HG03354 (cell line): ENCODE measurements at regions not wholly inside any gene's neighbourhood (a gene's known extent, or its start where the extent isn't known, plus 50 kb on each side); places are given as distances from the start of the nearest gene placed in this dataset.
"Not testable (repeated sequence)": the region's sequence is repeated elsewhere in the genome, so short reads cannot be mapped to it uniquely, and the experiment has no call there.

ENCODE experiments used
- ATAC-seq: cut with Tn5 transposase; IDR thresholded peaks from one replicate; pipeline ENCODE4 v1.9.1; 2021; ENCODE audit warnings: mild to moderate bottlenecking; ENCODE audit not compliant: unreplicated experiment, poor library complexity, severe bottlenecking

DNA sequence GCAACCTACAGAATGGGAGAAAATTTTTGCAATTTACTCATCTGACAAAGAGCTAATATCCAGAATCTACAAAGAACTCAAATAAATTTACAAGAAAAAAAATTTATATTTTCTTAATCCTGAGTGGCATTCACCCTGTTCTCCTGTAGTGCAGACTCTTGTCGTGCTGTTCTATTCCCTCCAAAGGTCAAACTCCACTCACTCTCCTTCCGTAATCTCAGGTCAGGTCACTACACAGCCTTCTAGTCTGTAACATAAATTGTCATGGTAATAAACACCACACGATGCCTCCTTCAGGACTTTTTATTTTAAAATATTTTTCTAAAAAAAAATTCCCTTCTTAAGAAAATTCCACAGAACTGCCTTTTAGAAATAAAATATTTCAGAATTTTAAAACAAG lies 417.9 kb upstream of the GCFC2 start:
- ATAC-seq, result no peak

DNA sequence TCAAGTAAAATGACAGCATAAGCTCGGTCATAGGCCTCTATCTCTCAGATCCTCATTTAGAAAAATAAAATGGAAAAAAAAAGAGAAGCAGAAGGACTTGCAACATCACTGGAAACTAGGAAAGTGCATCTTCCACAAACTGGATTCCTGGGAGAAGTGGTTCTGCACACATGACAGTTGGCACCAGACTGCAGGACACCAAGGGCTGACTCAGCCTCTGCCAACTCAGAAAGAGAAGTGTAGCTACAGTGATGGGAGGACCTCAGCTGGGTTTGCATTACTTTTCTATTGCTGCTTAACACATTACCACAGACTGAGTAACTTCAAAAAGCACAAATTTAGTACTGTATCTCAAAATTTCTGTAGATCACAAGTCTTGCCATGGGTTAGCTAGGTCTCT lies 409.5 kb upstream of the GCFC2 start:
- no peak for ATAC-seq

DNA sequence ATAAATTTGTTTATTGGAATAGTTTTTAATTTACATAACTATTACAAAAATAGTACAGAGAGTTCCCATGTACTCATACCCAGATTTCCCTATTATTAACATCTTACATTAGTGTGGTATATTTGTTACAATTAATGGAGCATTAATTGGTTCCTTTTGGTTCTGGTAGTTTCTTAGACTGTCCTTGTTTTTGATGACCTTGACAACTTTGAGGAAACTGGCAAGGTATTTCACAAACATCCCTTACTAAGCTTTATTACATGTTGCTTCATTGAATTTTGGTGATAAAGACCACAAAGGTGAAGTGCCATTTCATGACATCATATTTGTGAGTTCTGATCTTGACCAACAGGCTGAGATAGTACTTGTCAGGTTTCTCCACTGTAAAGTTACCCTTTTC lies 379.0 kb upstream of the GCFC2 start:
- no peak for ATAC-seq

DNA sequence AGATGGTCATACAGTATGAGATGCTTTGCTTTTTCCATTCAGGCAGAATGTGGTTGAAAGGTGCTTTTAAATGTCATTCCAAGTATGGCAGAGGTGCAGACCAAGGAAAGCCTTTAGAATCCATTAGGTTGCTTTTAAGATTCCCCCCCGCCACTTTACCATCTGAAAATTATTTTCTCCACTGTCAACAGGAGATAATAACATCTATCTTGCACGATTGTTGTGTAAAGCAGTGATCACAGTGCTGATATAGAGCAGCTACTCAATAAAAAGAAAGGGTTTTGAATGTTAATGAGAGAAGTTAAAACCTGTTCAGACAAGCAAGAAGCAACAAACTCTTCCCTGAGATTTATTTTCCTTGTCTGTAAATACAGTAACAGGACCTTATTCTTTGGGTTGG lies 372.5 kb upstream of the GCFC2 start:
- ATAC-seq, result no peak

DNA sequence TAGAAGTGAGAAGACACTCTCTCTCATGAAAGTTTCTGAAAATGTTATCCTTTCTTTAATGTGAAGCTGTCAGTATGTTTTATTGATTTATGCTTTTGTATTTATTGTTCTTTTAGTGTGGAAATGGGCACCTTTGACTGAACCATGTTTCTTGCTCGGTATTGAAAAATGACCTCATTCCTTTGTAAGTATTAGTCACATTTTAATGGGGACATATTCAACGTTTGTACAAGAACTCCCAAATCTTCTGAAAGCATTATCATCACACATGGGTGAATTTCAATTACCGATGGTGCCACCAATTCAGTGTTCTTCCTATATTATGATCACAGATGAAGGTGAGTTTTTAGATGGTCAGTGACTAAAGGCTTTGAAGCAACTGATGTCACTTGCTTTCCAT lies 371.8 kb upstream of the GCFC2 start:
- ATAC-seq, result no peak

DNA sequence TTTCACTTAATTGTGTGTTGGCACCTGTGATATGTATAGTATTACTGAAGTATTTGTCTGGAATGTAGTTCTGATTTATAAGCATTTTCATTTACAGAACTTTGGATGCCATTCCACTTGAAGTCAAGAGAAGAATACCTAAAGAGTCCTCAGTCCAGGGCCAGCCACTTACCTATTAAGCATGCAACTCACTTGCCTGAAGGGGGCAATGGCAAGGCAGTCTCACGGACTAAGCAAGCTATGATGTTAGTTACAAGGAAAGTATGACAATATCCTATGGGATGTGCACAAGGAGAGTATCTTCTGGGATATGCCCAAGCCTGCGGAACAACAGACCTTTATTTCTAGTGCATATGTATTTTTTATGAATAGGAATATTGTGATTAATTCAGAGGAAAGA lies 369.4 kb upstream of the GCFC2 start:
- ATAC-seq, result no peak

DNA sequence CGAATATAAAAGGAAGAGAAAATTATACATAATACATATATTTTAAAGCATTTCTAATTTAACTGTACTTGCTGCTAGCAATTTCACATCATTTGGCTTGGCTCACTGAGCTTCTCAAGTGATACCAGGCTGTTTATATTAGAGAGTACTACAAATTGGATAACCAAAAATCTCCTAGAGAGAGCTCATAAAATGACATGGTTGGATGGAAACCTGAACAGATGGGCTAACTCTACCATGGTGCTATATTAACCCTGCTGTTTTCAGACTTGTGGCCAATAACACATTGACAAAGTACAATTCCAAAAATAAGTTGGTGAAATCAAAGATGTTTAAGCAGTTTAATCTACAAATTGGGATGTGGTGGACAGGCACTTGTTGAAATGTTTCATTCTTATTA lies 364.4 kb upstream of the GCFC2 start:
- no peak for ATAC-seq

DNA sequence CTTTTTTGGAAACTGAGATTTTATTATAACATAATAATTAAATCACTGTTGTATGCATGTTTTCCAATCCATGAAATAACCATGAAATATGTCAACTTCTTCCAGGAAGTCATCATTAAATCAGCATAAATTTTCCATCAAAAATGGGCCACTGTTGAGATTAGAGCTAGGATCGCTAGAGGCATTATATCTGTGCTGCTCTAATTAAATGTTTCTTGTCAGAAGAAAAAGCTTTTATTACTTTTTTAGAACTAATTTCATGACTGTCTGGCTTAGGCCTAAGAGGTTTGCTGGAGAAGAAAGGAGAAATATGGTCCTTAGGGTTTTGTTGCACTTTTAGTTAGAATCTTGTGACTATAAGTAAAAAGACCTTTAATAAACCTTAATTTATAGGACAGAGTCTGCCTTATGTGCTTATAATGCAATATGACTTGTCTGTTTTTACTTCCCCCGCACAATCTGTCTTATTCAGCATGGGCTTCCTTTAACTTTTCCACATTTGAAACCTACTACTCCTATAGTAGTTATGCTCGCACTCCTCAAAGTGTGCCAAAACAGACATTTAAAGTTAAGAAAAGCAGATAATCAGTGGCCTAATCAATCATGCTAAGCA lies 363.4 kb upstream of the GCFC2 start:
- ATAC-seq, result no peak

DNA sequence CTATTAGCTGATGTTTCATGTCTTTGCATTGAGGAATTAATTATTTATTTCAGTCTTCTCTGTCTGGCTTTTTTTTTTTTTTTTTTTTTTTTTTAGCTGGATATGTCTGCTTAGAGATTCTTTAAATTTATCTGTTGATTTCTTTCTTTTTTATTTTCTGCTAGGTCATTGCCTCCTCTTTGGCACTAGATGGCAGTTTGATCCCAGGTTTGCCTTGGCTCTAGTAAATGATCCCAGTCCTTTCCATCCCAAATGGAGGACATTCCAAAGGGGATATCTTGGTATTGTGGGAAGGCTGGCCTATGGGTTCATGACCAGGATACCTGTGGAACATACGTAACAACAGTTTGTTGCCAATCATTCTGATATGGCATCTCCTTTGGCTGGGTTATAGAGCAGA lies 339.5 kb upstream of the GCFC2 start:
- no peak for ATAC-seq

DNA sequence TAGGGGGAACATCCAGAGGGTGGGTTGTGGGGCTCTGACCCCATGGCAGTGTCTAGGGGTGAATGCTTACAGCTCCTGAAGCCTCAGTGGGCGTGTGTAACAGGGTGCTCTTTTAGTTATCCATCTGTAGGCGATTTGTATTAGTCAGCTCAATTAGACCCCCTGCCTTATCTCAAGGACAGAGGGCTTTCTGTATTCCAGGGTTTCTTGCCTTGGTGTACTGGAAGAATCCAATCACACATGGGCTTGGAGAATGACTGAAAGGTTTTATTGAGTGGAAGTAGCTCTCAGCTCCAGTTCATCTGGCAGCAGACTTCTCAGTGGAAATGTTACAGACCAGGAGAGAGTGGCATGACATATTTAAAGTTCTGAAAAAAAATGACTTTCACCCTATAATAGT lies 334.0 kb upstream of the GCFC2 start:
- ATAC-seq, result no peak

DNA sequence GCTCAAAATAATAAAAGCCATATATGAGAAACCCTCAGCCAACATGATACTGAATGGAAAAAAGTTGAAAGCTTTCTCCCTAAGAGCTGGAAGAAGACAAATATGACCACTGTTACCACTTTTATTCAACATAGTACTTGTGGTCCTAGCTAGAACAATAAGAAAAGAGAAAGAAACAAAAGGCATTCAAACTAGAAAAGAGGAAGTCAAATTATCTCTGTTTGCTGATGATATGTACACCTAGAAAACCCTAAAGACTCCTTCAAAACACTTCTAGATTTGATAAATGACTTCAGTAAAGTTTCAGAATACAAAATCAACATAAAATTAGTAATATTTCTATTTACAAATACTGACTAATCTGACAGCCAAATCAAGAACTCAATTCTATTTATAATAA lies 328.8 kb upstream of the GCFC2 start:
- no peak for ATAC-seq

DNA sequence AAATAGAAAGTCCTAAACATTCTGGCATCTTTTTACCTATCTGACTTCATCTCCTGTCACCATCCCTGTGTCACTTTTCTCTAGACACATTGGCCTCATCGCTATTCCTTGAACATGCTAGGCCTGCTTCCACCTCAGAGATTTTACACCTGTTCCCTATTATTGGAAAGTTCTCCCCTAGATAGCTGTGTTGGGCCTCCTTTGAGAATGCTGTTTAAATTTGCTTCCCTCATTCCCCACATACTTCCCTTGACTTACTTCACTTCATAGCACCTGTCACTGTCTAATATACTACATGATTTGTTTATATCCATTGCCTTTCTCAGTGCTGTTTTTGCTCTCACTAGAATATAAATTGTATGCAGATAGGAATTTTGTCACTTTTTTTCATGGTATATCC lies 317.0 kb upstream of the GCFC2 start:
- ATAC-seq, result no peak

DNA sequence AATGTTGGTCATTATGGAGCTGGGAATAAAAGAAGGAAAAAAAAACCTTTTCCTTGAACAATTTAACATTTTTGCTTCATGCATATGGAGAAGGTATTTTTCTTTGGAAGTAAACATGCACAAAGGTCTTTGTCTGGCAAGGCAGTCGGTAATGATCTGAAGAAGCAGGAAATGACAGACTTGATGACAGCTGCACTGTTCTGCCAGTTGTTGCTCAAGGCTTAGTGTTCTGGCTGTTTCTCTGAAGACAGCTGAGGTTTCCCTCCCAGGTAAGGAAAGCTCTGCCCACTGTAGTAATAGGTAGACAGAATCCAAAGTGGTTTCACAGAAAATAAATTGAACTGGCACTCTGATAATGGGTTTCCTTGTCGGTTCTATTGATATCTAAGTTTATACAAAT lies 308.4 kb upstream of the GCFC2 start:
- no peak for ATAC-seq

DNA sequence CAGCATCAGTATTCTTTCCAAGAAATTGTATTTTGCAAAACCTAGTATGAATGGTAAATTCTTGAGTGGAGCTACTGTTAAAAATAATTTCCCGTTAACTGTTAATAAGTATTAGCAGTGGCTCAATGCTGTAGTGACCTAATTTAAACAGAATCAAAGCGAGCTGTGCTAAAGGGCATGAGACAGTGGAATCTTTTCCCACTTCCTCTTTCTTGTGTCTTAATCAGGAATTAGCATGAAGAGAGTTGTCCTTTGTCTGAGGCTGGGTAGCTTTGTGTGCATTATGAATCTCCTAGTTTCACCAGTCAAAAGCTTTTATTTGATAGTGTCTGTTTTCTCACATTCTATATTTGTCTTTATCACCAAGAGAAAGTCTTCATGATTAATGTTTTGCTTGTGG lies 298.8 kb upstream of the GCFC2 start:
- ATAC-seq, result no peak

DNA sequence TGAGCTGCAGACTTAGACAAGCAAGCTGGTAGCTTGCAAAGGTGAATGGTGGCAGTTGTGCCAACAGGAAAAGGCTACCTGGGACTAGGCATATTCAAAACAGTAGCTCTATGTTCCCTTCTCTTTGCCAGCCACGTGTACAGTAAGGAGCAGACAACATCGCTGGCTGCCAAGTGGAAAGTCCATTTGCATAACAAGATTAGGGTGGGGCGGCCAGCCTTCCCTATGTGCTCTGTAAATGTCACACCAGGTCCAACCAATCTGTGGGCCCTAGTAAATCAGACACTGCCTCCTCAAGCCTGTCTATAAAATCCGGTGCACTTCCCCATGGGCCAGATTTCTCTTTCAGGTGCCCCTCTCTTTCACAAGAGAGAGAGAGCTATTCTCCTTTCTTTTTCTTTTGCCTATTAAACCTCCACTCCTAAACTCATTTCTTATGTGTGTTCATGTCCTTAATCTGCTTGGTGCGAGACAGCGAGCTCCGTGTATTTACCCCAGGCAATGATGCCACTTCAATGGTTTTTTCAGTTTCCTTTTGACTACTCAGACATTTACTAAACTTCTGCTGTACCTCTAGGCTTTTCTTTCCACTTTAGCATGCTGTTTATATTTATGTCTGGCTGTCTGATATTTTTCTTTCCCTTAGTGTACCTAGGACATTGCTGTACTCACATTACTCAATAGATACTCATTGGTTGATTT lies 297.4 kb upstream of the GCFC2 start:
- no peak for ATAC-seq

DNA sequence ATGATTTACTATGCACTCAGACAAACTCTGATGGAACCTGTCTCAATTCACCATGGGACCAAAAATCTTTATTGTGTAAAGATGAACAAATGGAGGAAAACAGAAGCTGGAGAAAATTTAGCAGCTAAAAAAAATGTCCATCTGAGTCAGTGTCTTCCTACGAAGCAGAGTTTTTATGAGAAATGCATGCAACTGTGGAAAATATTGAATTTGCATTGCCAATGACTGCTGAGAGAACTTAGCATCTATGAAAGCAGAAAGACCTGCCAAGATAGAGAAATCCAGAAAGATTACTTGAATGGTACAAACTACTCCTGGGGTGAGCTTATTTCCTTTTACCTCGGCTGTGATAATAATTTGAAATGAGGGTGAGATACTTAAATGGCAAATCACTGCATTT lies 289.7 kb upstream of the GCFC2 start:
- ATAC-seq, result no peak

DNA sequence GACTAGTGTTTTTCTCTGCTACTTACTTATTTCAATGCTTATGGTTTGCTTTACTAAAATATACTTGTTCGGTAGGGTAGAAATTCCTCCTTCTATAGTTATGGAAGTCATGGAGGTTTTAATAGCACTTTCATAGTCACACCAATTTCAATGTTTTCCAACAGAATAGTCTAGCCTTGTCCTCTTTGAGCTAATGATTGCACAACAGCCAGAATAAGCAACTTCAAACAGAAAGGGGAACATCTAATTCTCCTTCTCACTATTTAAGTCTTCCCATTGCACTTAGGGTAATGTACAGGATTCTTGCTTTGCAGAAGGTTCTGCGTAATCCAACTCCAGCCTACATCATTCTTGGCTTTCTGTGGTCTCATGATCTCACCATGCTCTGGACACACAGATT lies 287.7 kb upstream of the GCFC2 start:
- no peak for ATAC-seq

DNA sequence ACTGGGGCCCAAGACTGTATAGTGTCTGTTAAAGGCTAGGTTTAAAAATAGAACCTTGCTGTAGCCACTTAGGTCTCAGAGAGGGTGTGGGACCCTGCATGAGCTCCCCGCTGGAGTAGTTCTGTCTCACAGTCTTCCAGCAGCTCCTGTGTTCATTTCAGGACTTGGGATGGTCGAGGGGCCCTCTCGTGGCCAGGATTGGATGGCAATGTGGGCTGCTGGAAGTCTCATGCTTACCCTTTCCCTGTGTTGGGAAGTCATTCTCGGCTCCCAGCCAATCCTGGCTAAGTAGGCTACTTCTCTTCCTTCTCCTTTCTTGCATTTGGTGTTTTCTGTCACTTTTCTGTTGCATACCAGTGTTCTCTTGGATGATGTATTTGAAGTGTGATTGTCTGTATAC lies 284.0 kb upstream of the GCFC2 start:
- ATAC-seq, result no peak

DNA sequence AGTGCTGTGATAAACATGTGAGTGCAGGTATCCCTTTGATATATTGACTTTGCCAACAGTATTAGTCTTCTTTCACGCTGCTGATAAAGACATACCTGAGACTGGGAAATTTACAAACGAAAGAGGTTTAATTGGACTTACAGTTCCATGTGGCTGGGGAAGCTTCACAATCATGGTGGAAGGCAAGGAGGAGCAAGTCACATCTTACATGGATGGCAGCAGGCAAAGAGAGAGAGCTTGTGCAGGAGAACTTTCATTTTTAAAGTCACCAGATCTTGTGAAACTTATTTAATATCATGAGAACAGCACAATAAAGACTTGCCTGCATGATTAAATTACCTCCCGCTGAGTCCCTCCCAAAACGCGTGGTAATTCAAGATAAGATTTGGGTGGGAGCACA lies 277.9 kb upstream of the GCFC2 start:
- ATAC-seq, result not testable (repeated sequence)

DNA sequence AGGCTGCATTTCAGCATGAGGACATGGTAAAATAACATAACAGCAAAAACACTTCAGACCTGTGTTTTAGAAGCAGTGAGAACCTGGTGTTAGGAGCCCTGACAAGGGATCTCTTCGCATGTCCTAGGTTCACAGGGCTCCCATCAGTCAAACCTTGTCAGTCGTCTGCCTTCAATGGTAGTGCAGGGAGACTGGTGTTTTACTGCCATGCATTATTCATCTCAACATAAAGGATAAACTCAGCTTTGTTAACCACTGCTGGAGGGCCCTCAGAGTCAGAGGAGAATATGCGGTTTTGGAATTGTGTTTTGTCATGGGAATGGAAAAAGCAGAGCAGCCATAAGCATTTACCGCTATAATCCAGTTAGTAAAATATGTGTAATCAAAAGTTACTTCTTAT lies 275.9 kb upstream of the GCFC2 start:
- ATAC-seq, result no peak

DNA sequence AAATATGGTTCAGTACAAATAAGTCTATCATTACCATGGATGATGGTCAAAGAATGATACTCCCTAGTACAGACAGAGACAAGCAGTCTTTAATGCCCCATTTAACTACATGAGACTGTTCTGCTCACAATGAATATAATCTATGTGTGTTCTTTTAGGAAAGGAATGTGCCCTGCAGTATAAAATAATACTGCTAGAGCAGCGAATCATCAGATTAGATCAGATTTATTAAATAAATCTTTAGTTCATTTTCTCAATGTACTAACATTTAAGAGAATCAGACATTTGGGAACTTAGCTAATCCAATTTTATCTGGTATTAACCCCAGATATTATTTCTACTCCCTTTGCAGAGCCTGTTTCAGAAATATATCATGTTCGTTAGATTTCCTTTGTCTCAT lies 272.0 kb upstream of the GCFC2 start:
- no peak for ATAC-seq

DNA sequence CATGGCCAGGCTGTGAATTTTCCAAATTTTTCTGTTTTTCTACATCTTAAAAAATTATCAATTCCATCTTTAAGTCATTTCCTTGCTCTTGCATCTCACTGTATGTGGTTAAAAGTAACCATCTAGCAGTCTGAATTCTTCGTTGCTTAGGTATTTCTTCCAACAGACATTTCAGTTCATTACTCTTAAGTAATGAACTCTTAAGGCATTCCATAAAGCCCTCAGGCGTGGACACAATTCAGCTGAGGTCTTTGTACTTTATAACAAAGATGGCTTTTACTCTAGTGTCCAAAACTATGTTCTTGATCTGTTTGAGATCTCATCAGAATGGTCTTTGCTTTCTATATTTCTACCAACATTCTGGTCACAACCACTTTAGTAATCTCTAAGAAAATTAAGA lies 253.9 kb upstream of the GCFC2 start:
- no peak for ATAC-seq
